ENCODE measurements at regions not wholly inside any gene's neighbourhood (a gene's known extent, or its start where the extent isn't known, plus 50 kb on each side); places are given as distances from the start of the nearest gene placed in this dataset.

GRCh38 chr12:107894589-107894988, 120.1 kb downstream of the ASCL4 start:
- DNase-seq, result no peak

- DNase-seq, result no peak
Measured at GRCh38 chr12:107895966-107896365, 121.5 kb downstream of the ASCL4 start.

- DNase-seq, result no peak
Measured at GRCh38 chr12:107900588-107900987, 126.1 kb downstream of the ASCL4 start.

GRCh38 chr12:107903341-107904061, 129.0 kb downstream of the ASCL4 start:
- DNase-seq, result no peak

- DNase-seq, result no peak
Measured at GRCh38 chr12:107906707-107907106, 132.2 kb downstream of the ASCL4 start.

GRCh38 chr12:107912421-107913004, 138.0 kb downstream of the ASCL4 start:
- no peak for DNase-seq

GRCh38 chr12:107914460-107914977, 140.0 kb downstream of the ASCL4 start:
- DNase-seq, result no peak

GRCh38 chr12:107917912-107918800, 143.7 kb downstream of the ASCL4 start:
- peak; percentile 6 for DNase-seq

GRCh38 chr12:107921062-107921461, 146.6 kb downstream of the ASCL4 start:
- no peak for DNase-seq

GRCh38 chr12:107925125-107925524, 150.6 kb downstream of the ASCL4 start:
- no peak for DNase-seq

- no peak for DNase-seq
Measured at GRCh38 chr12:107929436-107929835, 154.9 kb downstream of the ASCL4 start.

- DNase-seq, result no peak
Measured at GRCh38 chr12:107931761-107932160, 157.3 kb downstream of the ASCL4 start.

GRCh38 chr12:107938446-107938845, 163.9 kb downstream of the ASCL4 start:
- no peak for DNase-seq

- no peak for DNase-seq
Measured at GRCh38 chr12:107948391-107948945, 174.0 kb downstream of the ASCL4 start.

- DNase-seq, result no peak
Measured at GRCh38 chr12:107951024-107951423, 176.5 kb downstream of the ASCL4 start.

- no peak for DNase-seq
Measured at GRCh38 chr12:107955966-107956643, 173.0 kb upstream of the WSCD2 start.

- no peak for DNase-seq
Measured at GRCh38 chr12:107957459-107957858, 171.6 kb upstream of the WSCD2 start.

- no peak for DNase-seq
Measured at GRCh38 chr12:107963635-107964034, 165.5 kb upstream of the WSCD2 start.

- peak; percentile 23 for DNase-seq
Measured at GRCh38 chr12:107967170-107967569, 161.9 kb upstream of the WSCD2 start.

- DNase-seq, result no peak
Measured at GRCh38 chr12:107973950-107974349, 155.1 kb upstream of the WSCD2 start.

- DNase-seq, result no peak
Measured at GRCh38 chr12:107976331-107976730, 152.8 kb upstream of the WSCD2 start.

- DNase-seq, result no peak
Measured at GRCh38 chr12:107978201-107978600, 150.9 kb upstream of the WSCD2 start.

GRCh38 chr12:107978641-107979040, 150.4 kb upstream of the WSCD2 start:
- no peak for DNase-seq

Data from NCI-H2029 treated with DMSO at 0.1 percent for 48 hours (cell line).